ENCODE measurements at regions not wholly inside any gene's neighbourhood (a gene's known extent, or its start where the extent isn't known, plus 50 kb on each side); places are given as distances from the start of the nearest gene placed in this dataset.

DNA sequence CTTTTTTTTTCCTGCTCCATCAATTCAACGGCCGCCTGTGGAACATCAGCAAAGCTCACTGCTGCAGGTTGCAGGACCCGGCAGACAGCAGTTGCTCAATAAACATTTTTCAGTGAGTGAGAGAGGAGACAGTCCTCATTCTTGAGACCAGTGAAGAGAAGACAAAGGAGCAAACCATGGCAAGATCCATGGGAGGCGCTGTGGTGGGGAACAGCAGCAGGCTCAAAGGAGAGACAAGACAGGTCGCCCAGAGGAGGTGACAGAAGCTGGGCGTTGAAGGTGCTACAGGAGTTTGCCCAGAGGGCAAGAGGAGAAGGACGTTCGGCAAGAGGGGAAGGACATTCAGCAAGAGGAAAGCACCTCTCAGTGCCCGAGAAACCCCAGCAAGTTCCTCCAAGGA is 74.5 kb upstream of the FGFR2 start:
- TF ChIP-seq POLR2A (IDR thresholded peaks at IDR 0.05) = no peak
- TF ChIP-seq, protein P1, sequence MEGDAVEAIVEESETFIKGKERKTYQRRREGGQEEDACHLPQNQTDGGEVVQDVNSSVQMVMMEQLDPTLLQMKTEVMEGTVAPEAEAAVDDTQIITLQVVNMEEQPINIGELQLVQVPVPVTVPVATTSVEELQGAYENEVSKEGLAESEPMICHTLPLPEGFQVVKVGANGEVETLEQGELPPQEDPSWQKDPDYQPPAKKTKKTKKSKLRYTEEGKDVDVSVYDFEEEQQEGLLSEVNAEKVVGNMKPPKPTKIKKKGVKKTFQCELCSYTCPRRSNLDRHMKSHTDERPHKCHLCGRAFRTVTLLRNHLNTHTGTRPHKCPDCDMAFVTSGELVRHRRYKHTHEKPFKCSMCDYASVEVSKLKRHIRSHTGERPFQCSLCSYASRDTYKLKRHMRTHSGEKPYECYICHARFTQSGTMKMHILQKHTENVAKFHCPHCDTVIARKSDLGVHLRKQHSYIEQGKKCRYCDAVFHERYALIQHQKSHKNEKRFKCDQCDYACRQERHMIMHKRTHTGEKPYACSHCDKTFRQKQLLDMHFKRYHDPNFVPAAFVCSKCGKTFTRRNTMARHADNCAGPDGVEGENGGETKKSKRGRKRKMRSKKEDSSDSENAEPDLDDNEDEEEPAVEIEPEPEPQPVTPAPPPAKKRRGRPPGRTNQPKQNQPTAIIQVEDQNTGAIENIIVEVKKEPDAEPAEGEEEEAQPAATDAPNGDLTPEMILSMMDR (IDR thresholded peaks at IDR 0.05) = no peak

All from ovary (tissue), 3 donors.